GM12891 (cell line): ENCODE measurements at regions not wholly inside any gene's neighbourhood (a gene's known extent, or its start where the extent isn't known, plus 50 kb on each side); places are given as distances from the start of the nearest gene placed in this dataset.

Experiments
- PAX5 ChIP-seq: IDR thresholded peaks from 2 replicates; pipeline ENCODE4 v1.6.1; 2011; ENCODE audit warnings: low read length, moderate library complexity, mild to moderate bottlenecking; ENCODE audit not compliant: insufficient read depth, severe bottlenecking
- POLR2A ChIP-seq: IDR thresholded peaks from 2 replicates; pipeline ENCODE4 v1.6.1; 2011; ENCODE audit warnings: low read depth, low read length, control low read depth
- POLR2AphosphoS5 ChIP-seq: IDR thresholded peaks from 2 replicates; pipeline ENCODE4 v1.6.1; 2011; ENCODE audit warnings: low read depth, low read length, control low read depth
- POU2F2 ChIP-seq: IDR thresholded peaks from 2 replicates; pipeline ENCODE4 v1.6.1; 2011; ENCODE audit warnings: low read depth, mild to moderate bottlenecking, control low read depth, low read length, moderate library complexity
- SPI1 ChIP-seq: IDR thresholded peaks from 2 replicates; pipeline ENCODE4 v1.6.1; 2011; ENCODE audit warnings: low read depth, low read length, control low read depth
- TAF1 ChIP-seq: IDR thresholded peaks from 2 replicates; pipeline ENCODE4 v1.6.1; 2011; ENCODE audit warnings: low read depth, low read length, control low read depth

- TF ChIP-seq POLR2AphosphoS5: no peak
- no peak for TF ChIP-seq TAF1
- no peak for TF ChIP-seq POLR2A
- no peak for TF ChIP-seq SPI1
- no peak for TF ChIP-seq POU2F2
- no peak for TF ChIP-seq PAX5
Observed at GRCh38 chr2:239587841-239588240, 187.0 kb upstream of the HDAC4 start.
